ENCODE measurements at regions not wholly inside any gene's neighbourhood (a gene's known extent, or its start where the extent isn't known, plus 50 kb on each side); places are given as distances from the start of the nearest gene placed in this dataset.

DNA sequence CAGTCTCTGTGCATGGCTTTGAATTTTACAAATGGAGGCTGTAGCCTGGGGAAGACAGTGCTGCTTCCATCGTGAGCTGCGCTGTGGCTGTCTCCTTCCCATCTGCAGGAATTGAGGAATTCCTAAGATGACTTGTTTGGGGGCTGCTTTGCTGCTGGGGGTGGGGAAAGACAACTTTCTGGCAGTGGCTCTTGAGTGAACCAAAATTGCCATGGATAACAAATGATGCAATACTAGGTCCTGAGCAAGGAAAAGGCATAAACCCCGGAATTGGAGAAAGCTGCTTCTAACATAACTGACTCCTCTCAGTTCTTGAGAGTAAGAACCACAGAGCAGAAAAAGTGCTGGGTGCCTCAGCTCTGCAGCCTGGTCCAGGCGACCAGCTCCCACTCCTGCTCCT lies 245.0 kb upstream of the RPL38 start:
- intact Hi-C loops (cut with DNase I) = loop anchor here in 1 of 2 donors (5.0 to 10.0 kb wide), 2 partner anchors 304 to 531 kb away; no protein-coding TSS in a partner anchor
- WGBS, 3 donors = 69 to 77% (median 74%) methylated on average over 4 of the region's 4 CpGs
- TF ChIP-seq, protein P1, sequence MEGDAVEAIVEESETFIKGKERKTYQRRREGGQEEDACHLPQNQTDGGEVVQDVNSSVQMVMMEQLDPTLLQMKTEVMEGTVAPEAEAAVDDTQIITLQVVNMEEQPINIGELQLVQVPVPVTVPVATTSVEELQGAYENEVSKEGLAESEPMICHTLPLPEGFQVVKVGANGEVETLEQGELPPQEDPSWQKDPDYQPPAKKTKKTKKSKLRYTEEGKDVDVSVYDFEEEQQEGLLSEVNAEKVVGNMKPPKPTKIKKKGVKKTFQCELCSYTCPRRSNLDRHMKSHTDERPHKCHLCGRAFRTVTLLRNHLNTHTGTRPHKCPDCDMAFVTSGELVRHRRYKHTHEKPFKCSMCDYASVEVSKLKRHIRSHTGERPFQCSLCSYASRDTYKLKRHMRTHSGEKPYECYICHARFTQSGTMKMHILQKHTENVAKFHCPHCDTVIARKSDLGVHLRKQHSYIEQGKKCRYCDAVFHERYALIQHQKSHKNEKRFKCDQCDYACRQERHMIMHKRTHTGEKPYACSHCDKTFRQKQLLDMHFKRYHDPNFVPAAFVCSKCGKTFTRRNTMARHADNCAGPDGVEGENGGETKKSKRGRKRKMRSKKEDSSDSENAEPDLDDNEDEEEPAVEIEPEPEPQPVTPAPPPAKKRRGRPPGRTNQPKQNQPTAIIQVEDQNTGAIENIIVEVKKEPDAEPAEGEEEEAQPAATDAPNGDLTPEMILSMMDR (IDR thresholded peaks at IDR 0.05) = no peak

DNA sequence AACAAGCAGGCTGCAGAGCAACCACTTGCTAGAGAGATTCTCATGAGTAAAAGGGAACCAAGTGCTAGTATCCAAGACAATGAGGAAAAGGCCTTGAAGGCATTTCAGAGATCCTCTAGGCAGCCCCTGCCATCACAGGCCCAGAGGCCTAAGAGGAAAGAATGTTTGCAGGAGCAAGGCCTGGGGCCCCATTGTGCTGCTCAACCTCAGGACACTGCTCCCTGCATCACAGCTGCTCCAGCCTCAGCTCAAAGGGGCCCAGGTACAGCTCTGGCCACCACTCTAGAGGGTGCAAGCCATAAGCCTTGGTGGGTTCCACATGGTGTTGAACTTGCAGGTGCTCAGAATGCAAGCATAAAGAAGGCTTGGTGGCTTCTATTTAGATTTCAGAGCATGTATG lies 243.0 kb upstream of the RPL38 start:
- Histone ChIP-seq H3K27me3 (ENCODE audit: insufficient read depth in 3 of 3, low read length in 2 of 3) (peaks cover 0 to 2% (median 0%) of the 10 kb centered on the region in 3 donors), H3K4me1 (no peaks in the 10 kb centered on the region), H3K36me3 (ENCODE audit: insufficient read depth in 1 of 2, low read depth in 1 of 2) (no peaks in the 10 kb centered on the region), H3K9me3 (no peaks in the 10 kb centered on the region), H3K27ac (no peak overlapping the region), H3K4me3 (no peak overlapping the region)
- TF ChIP-seq, protein P1 (IDR thresholded peaks at IDR 0.05) = no peak
- DNase-seq = no peak
- ATAC-seq = no peak
- intact Hi-C loops (cut with DNase I) = no loop called here

More for the DNA sequence above, 245.0 kb upstream of the RPL38 start:
- H3K4me1 ChIP-seq = no peaks in the 10 kb centered on the region
- H3K27ac ChIP-seq = no peak overlapping the region
- H3K27me3 ChIP-seq (ENCODE audit: insufficient read depth in 3 of 3, low read length in 2 of 3) = peaks cover 0 to 7% (median 6%) of the 10 kb centered on the region in 3 donors
- H3K9me3 ChIP-seq = no peaks in the 10 kb centered on the region
- ATAC-seq (no peak), DNase-seq (no peak)
- no peak overlapping the region for H3K4me3 ChIP-seq
- no peaks in the 10 kb centered on the region for H3K36me3 ChIP-seq (ENCODE audit: insufficient read depth in 1 of 2, low read depth in 1 of 2)

DNA sequence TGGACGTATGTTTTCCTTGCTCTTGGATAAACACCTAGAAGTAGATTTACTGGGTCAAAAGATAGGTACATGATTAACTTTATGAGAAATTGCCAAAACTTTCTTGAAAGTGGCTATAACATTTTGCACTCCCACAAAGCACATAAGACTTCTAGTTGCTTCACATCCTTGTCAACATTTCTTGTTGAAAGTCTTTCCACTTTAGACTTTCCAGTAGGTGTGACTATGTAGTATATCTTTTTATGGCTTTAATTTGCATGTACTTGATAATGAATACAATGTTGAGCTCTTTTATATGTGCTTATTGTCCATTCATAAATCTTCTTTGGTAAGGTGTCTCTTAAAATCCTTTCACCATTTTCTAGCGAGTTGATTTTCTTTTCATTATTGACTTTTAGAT lies 241.2 kb upstream of the RPL38 start:
- H3K9me3 ChIP-seq = no peaks in the 10 kb centered on the region
- ATAC-seq = no peak
- 45 to 88% (median 85%) methylated on average over 2 of the region's 2 CpGs for WGBS, 3 donors
- H3K36me3 ChIP-seq (ENCODE audit: insufficient read depth in 1 of 2, low read depth in 1 of 2) = no peaks in the 10 kb centered on the region
- no peaks in the 10 kb centered on the region for H3K4me1 ChIP-seq
- no peak overlapping the region for H3K4me3 ChIP-seq
- H3K27me3 ChIP-seq (ENCODE audit: insufficient read depth in 3 of 3, low read length in 2 of 3) = peaks cover 0 to 2% (median 0%) of the 10 kb centered on the region in 3 donors
- TF ChIP-seq, protein P1 (IDR thresholded peaks at IDR 0.05) = no peak
- intact Hi-C loops (cut with DNase I) = no loop called here
- H3K27ac ChIP-seq = no peak overlapping the region
- no peak for DNase-seq

DNA sequence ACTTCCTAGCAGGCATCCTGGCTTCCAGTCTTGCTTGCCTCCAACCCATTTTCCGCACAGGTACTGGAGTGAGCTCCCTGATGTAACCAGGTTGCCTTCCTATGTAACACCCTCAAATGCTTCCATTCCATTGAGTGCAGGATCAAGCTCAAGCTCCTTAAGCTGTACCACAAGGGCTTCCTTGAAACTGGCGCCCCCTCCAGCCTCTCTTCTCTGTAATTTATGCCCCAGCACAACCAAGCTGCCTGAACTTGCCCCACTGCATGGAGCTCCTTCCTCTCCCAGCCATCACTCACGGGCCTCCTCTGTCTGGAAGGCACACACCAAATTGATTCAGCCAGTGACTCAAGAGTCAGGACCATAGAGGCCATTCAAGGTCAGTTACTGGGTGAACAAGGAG lies 234.8 kb upstream of the RPL38 start:
- intact Hi-C loops (cut with DNase I) = no loop called here
- Histone ChIP-seq H3K27ac (no peak overlapping the region), H3K9me3 (no peaks in the 10 kb centered on the region), H3K4me1 (no peaks in the 10 kb centered on the region), H3K4me3 (no peak overlapping the region), H3K36me3 (ENCODE audit: insufficient read depth in 1 of 2, low read depth in 1 of 2) (no peaks in the 10 kb centered on the region), H3K27me3 (ENCODE audit: insufficient read depth in 3 of 3, low read length in 2 of 3) (peaks cover 0 to 4% (median 1%) of the 10 kb centered on the region in 3 donors)
- ATAC-seq (no peak), DNase-seq (no peak)
- 70 to 79% (median 74%) methylated on average over 3 of the region's 3 CpGs for WGBS, 3 donors
- TF ChIP-seq, protein P1 (IDR thresholded peaks at IDR 0.05) = no peak

DNA sequence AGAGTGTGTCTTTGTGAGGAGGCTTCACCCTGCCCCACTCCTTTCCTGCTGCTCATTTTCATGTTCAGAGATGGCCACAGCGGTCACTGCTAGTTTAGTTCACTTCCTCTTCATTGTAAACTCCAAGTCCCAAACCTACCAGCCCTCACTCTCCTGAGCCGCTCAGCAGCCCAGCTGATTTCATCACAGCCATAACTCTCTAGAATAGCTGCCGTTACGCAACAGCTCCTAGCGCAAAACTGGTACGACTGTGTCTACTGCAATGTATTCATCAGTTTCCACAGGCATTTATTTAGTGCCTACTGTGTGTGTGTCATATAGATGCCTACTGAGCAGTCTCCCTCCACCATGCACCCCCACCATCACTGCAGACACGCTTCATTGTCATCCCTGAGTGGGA lies 233.5 kb upstream of the RPL38 start:
- no peaks in the 10 kb centered on the region for H3K9me3 ChIP-seq
- TF ChIP-seq, protein P1 (IDR thresholded peaks at IDR 0.05) = no peak
- ATAC-seq (no peak), DNase-seq (no peak)
- no peaks in the 10 kb centered on the region for H3K36me3 ChIP-seq (ENCODE audit: insufficient read depth in 1 of 2, low read depth in 1 of 2)
- H3K4me1 ChIP-seq = no peaks in the 10 kb centered on the region
- WGBS, 3 donors = 68 to 75% (median 70%) methylated on average over 7 of the region's 7 CpGs
- intact Hi-C loops (cut with DNase I) = no loop called here
- peaks cover 0 to 4% (median 1%) of the 10 kb centered on the region in 3 donors for H3K27me3 ChIP-seq (ENCODE audit: insufficient read depth in 3 of 3, low read length in 2 of 3)
- no peak overlapping the region for H3K27ac ChIP-seq
- H3K4me3 ChIP-seq = no peak overlapping the region

Measured in psoas muscle (tissue), 7 donors.